Adrenal gland (tissue), 5 donors: ENCODE measurements at regions not wholly inside any gene's neighbourhood (a gene's known extent, or its start where the extent isn't known, plus 50 kb on each side); places are given as distances from the start of the nearest gene placed in this dataset.

Source experiments
- POLR2A ChIP-seq, 2 donors: fragments of 450-650 bp; IDR thresholded peaks; one replicate each; pipeline ENCODE4 v1.6.1; 2017; ENCODE audit warnings: antibody characterized with exemption in 2 of 2, mild to moderate bottlenecking in 2 of 2, moderate library complexity in 1 of 2
- TF ChIP-seq, protein P1 (sequence below), 6 experiments: fragments of 450-650 bp in 4 of 6; fragments of 200-600 bp in 2 of 6; sonication (generic) in 1 of 6; IDR thresholded peaks; 1 replicate in 5 of 6; 2 replicates in 1 of 6; pipeline versions ENCODE4 v1.5.1 to v1.8.0; 2016 to 2021; ENCODE audit warnings: antibody characterized with exemption in 6 of 6, mild to moderate bottlenecking in 2 of 6, moderate library complexity in 1 of 6
- donor health status: DM: no; HTN: no; CAD: no.

DNA sequence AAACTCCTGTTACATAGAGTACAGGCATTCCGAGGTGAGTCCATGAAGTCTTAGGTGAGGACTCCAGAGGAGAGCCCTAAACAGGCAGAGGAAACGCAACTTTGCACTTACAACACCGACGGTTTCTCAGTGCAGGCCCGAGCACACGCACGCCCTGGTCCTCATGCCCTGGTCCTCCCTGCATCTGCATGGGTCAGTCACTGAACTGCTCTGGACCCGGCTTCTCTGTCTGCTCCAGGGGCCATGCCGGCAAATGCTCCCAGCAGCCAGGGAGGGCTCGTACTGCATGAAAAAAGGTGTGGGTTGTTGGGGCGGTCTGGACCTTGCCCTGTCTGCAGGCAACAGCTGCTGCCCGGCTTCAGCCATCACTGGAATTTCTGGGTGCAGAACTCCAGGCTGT is 317.3 kb upstream of the SHH start:
- TF ChIP-seq, protein P1, sequence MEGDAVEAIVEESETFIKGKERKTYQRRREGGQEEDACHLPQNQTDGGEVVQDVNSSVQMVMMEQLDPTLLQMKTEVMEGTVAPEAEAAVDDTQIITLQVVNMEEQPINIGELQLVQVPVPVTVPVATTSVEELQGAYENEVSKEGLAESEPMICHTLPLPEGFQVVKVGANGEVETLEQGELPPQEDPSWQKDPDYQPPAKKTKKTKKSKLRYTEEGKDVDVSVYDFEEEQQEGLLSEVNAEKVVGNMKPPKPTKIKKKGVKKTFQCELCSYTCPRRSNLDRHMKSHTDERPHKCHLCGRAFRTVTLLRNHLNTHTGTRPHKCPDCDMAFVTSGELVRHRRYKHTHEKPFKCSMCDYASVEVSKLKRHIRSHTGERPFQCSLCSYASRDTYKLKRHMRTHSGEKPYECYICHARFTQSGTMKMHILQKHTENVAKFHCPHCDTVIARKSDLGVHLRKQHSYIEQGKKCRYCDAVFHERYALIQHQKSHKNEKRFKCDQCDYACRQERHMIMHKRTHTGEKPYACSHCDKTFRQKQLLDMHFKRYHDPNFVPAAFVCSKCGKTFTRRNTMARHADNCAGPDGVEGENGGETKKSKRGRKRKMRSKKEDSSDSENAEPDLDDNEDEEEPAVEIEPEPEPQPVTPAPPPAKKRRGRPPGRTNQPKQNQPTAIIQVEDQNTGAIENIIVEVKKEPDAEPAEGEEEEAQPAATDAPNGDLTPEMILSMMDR (IDR thresholded peaks at IDR 0.05), result no peak
- TF ChIP-seq POLR2A (IDR thresholded peaks at IDR 0.05), result no peak
